Stomach smooth muscle (tissue), 2 donors: ENCODE measurements at regions not wholly inside any gene's neighbourhood (a gene's known extent, or its start where the extent isn't known, plus 50 kb on each side); places are given as distances from the start of the nearest gene placed in this dataset.

Source experiments
- H3K27ac ChIP-seq: one replicate; pipeline ENCODE4 v1.7.0; 2013; ENCODE audit warnings: mild to moderate bottlenecking, low read length, inconsistent platforms
- H3K27me3 ChIP-seq, 2 donors: one replicate each; pipeline ENCODE4 v1.7.0; 2013; ENCODE audit warnings: low read length in 2 of 2; ENCODE audit not compliant: insufficient read depth in 2 of 2, control insufficient read depth in 1 of 2
- H3K36me3 ChIP-seq, 2 donors: one replicate each; pipeline ENCODE4 v1.7.0; 2013; ENCODE audit warnings: low read length in 2 of 2; ENCODE audit not compliant: control insufficient read depth in 2 of 2, insufficient read depth in 2 of 2
- H3K4me1 ChIP-seq: one replicate; pipeline ENCODE4 v1.7.0; 2013; ENCODE audit warnings: low read length; ENCODE audit not compliant: control insufficient read depth, insufficient read depth
- H3K4me3 ChIP-seq, 2 donors: one replicate each; pipeline ENCODE4 v1.7.0; 2013; ENCODE audit warnings: low read length in 2 of 2
- H3K9ac ChIP-seq, 2 donors: one replicate each; pipeline ENCODE4 v1.7.0; 2013; ENCODE audit warnings: low read length in 2 of 2, mild to moderate bottlenecking in 1 of 2
- H3K9me3 ChIP-seq, 2 donors: one replicate each; pipeline ENCODE4 v1.7.0; 2013; ENCODE audit warnings: low read length in 2 of 2; ENCODE audit not compliant: control insufficient read depth in 2 of 2
- donor health status: healthy.
- donor health status: Pancreatic carcinoma.

DNA sequence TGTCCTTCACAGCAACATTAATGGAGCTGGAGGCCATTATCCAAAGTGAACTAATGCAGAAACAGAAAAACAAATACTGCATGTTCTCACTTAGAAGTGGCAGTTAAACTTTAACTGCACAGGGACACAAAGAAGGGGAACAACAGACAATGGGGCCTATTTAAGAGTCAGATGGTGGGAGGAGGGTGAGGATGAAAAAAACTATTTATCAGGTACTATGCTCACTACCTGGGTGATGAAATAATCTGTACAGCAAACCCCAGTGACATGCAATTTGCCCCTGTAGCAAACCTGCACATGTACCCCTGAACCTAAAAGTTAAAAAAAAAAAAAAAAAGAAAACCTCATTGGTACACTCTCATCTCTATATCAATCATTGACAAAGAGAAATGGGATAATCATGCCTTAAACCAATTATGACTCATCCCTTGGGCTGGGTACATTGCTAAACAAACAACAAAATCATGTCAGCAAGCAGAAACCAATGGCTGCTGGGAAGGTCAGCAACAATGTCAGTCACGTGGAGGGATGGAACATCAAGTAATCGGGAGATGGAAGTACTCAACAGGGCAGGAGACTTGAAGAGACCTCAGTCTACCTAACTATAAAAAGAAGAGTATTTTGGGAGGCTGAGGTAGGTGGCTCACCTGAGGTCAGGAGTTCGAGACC is 479.2 kb downstream of the RMST start:
- H3K36me3 ChIP-seq = no peaks in the 10 kb centered on the region
- H3K9ac ChIP-seq = no peak overlapping the region
- no peaks in the 10 kb centered on the region for H3K27me3 ChIP-seq
- H3K9me3 ChIP-seq = no peaks in the 10 kb centered on the region
- no peak overlapping the region for H3K27ac ChIP-seq
- peaks cover 10% of the 10 kb centered on the region for H3K4me1 ChIP-seq
- no peak overlapping the region for H3K4me3 ChIP-seq

- Histone ChIP-seq H3K9me3 (no peaks in the 10 kb centered on the region), H3K36me3 (no peaks in the 10 kb centered on the region), H3K27me3 (no peaks in the 10 kb centered on the region), H3K4me1 (peaks cover 2% of the 10 kb centered on the region), H3K27ac (no peak overlapping the region), H3K9ac (no peak overlapping the region), H3K4me3 (no peak overlapping the region)
Observed at GRCh38 chr12:97943359-97943758, 480.8 kb downstream of the RMST start.

GRCh38 chr12:97944576-97944975 is 482.0 kb downstream of the RMST start:
- H3K9me3 ChIP-seq = no peaks in the 10 kb centered on the region
- no peaks in the 10 kb centered on the region for H3K27me3 ChIP-seq
- H3K27ac ChIP-seq = no peak overlapping the region
- H3K36me3 ChIP-seq = no peaks in the 10 kb centered on the region
- no peak overlapping the region for H3K9ac ChIP-seq
- no peaks in the 10 kb centered on the region for H3K4me1 ChIP-seq
- no peak overlapping the region for H3K4me3 ChIP-seq

DNA sequence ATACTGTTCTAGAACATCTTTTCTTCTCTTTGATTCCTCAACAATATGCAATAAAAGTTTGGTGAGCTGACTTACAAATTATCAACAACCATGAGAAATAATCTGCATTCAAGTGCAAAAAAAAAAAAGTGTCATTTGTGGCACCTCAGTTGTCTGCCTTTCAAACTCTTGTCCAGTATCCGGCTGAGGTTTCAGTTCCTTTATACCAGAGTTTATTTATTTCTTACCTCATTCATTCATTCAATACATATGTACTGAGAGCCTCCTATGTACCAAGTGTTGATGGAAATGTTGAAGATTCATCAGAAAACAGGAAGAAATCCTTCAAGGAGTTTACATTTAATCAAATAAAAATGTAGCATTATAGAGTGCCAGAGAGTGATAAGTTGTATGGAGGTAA is 484.1 kb downstream of the RMST start:
- H3K9ac ChIP-seq = no peak overlapping the region
- H3K9me3 ChIP-seq = no peaks in the 10 kb centered on the region
- no peaks in the 10 kb centered on the region for H3K36me3 ChIP-seq
- H3K4me1 ChIP-seq = no peaks in the 10 kb centered on the region
- H3K27me3 ChIP-seq = no peaks in the 10 kb centered on the region
- H3K27ac ChIP-seq = no peak overlapping the region
- no peak overlapping the region for H3K4me3 ChIP-seq

GRCh38 chr12:97948591-97948990 is 486.0 kb downstream of the RMST start:
- H3K27me3 ChIP-seq = no peaks in the 10 kb centered on the region
- no peaks in the 10 kb centered on the region for H3K4me1 ChIP-seq
- H3K9me3 ChIP-seq = no peaks in the 10 kb centered on the region
- H3K9ac ChIP-seq = no peak overlapping the region
- H3K4me3 ChIP-seq = no peak overlapping the region
- H3K27ac ChIP-seq = no peak overlapping the region
- H3K36me3 ChIP-seq = no peaks in the 10 kb centered on the region

GRCh38 chr12:97951239-97951638 is 488.6 kb downstream of the RMST start:
- Histone ChIP-seq H3K4me3 (no peak overlapping the region), H3K27me3 (no peaks in the 10 kb centered on the region), H3K9me3 (no peaks in the 10 kb centered on the region), H3K27ac (no peak overlapping the region), H3K9ac (no peak overlapping the region), H3K36me3 (no peaks in the 10 kb centered on the region), H3K4me1 (no peaks in the 10 kb centered on the region)

DNA sequence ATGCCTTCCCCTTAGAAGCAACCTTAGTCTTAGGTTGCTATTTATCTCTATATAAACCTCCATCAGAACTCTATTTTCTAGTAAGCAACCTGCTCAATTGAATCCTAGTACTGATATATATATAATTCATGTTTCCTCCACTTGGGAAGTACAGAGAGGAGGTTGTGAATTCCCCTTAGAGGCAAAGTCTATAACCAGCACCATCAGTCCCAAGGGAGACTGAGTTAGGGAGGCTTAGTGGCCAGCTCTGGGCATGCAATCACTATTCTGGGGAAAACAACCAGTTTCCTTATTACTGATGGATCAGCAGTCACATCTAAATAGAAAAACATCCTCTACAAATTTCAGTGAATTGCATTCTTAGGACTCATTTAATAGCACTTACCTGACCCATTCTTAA is 489.1 kb downstream of the RMST start:
- Histone ChIP-seq H3K4me3 (no peak overlapping the region), H3K36me3 (no peaks in the 10 kb centered on the region), H3K9ac (no peak overlapping the region), H3K27me3 (no peaks in the 10 kb centered on the region), H3K27ac (no peak overlapping the region), H3K4me1 (no peaks in the 10 kb centered on the region), H3K9me3 (no peaks in the 10 kb centered on the region)

DNA sequence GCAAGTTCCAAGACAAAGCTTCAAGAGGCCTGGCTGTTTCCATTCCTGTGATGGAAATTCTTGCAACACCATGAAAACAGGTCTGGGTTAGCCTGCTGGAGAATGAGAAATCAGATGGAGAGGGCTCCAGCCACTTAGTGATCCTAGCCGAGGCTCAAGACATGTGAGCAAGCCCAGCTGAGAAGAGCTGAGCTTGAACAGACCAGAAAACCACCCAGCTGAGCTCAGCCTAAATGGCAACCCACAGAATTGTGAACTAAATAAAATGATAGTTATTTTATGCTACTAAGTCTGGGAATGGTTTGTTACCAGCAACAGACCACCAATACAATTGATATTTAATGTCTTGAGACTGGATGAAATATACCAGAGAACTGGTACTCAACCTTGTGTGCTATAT is 494.5 kb downstream of the RMST start:
- Histone ChIP-seq H3K9ac (no peak overlapping the region), H3K27me3 (no peaks in the 10 kb centered on the region), H3K4me1 (no peaks in the 10 kb centered on the region), H3K9me3 (peaks cover 3 to 5% of the 10 kb centered on the region in 2 donors), H3K36me3 (no peaks in the 10 kb centered on the region), H3K27ac (no peak overlapping the region), H3K4me3 (no peak overlapping the region)

- no peaks in the 10 kb centered on the region for H3K36me3 ChIP-seq
- no peak overlapping the region for H3K4me3 ChIP-seq
- peaks cover 3 to 5% of the 10 kb centered on the region in 2 donors for H3K9me3 ChIP-seq
- no peaks in the 10 kb centered on the region for H3K27me3 ChIP-seq
- no peak overlapping the region for H3K9ac ChIP-seq
- H3K27ac ChIP-seq = no peak overlapping the region
- H3K4me1 ChIP-seq = no peaks in the 10 kb centered on the region
Observed at GRCh38 chr12:97960225-97960624, 497.6 kb downstream of the RMST start.

- Histone ChIP-seq H3K36me3 (no peaks in the 10 kb centered on the region), H3K4me1 (no peaks in the 10 kb centered on the region), H3K27me3 (peaks cover 0 to 2% of the 10 kb centered on the region in 2 donors), H3K9ac (no peak overlapping the region), H3K27ac (no peak overlapping the region), H3K9me3 (peaks cover 3 to 5% of the 10 kb centered on the region in 2 donors), H3K4me3 (no peak overlapping the region)
Observed at GRCh38 chr12:97960741-97961608, 498.4 kb downstream of the RMST start.

- Histone ChIP-seq H3K4me1 (no peaks in the 10 kb centered on the region), H3K9ac (no peak overlapping the region), H3K36me3 (no peaks in the 10 kb centered on the region), H3K27ac (no peak overlapping the region), H3K4me3 (no peak overlapping the region), H3K27me3 (peaks cover 0 to 2% of the 10 kb centered on the region in 2 donors), H3K9me3 (no peaks in the 10 kb centered on the region)
Observed at GRCh38 chr12:97967831-97968230, 505.2 kb downstream of the RMST start.
